ENCODE measurements at regions not wholly inside any gene's neighbourhood (a gene's known extent, or its start where the extent isn't known, plus 50 kb on each side); places are given as distances from the start of the nearest gene placed in this dataset.

- H3K4me2 ChIP-seq = no peak overlapping the region
- DNase-seq (ENCODE audit: low spot score) = no peak
- TF ChIP-seq CTCF (IDR thresholded peaks at IDR 0.05; ENCODE audit: poor library complexity) (no peak), EZH2phosphoT487 (IDR thresholded peaks at IDR 0.05; ENCODE audit: low read depth, severe bottlenecking, unreplicated experiment) (no peak), EZH2 (IDR thresholded peaks at IDR 0.05; ENCODE audit: borderline replicate concordance) (no peak)
- no peaks in the 10 kb centered on the region for H3K36me3 ChIP-seq (replicated peaks; ENCODE audit: insufficient read depth, low read depth)
- no peak overlapping the region for H3K4me3 ChIP-seq
- H3K27ac ChIP-seq = no peak overlapping the region
- H3K4me1 ChIP-seq (ENCODE audit: insufficient read depth) = no peaks in the 10 kb centered on the region
- H4K20me1 ChIP-seq (ENCODE audit: insufficient read depth, poor library complexity, severe bottlenecking) = no peaks in the 10 kb centered on the region
- H2AFZ ChIP-seq = no peak overlapping the region
- 94% methylated on average over 6 of the region's 6 CpGs for WGBS (ENCODE audit: low lambda C conversion rate, missing lambda C conversion rate)
- H3K9me2 ChIP-seq (replicated peaks; ENCODE audit: insufficient read depth) = no peaks in the 10 kb centered on the region
- H3K9me3 ChIP-seq (ENCODE audit: low read depth) = no peaks in the 10 kb centered on the region
- H3K27me3 ChIP-seq = no peaks in the 10 kb centered on the region
- H3K79me2 ChIP-seq = no peaks in the 10 kb centered on the region
Observed at GRCh38 chr6:40022867-40023266, 88.6 kb upstream of the MOCS1 start.

DNA sequence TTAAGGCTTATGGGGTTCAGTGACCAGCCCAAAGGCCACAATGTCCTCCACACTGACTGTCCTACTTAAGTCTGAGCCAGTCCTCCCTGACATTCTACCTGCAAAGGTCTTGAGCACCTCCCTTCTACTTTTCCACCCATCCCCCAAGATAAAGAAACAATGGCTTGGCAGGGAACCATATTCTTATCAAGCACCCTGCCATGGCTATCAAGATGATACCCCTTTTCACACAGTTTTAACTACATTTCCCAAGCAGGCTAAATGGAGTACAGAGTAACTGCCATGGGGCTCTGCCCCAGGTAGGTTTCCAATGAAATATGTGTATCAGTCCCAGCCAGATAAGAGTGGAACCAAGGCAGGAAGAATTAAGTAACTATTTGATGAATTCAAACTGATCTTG lies 85.9 kb upstream of the MOCS1 start:
- H3K79me2 ChIP-seq = no peaks in the 10 kb centered on the region
- no peaks in the 10 kb centered on the region for H3K9me2 ChIP-seq (replicated peaks; ENCODE audit: insufficient read depth)
- no peak overlapping the region for H2AFZ ChIP-seq
- no peak for DNase-seq (ENCODE audit: low spot score)
- no peaks in the 10 kb centered on the region for H3K4me1 ChIP-seq (ENCODE audit: insufficient read depth)
- TF ChIP-seq EZH2 (IDR thresholded peaks at IDR 0.05; ENCODE audit: borderline replicate concordance) = no peak
- TF ChIP-seq CTCF (IDR thresholded peaks at IDR 0.05; ENCODE audit: poor library complexity) = no peak
- TF ChIP-seq EZH2phosphoT487 (IDR thresholded peaks at IDR 0.05; ENCODE audit: low read depth, severe bottlenecking, unreplicated experiment) = no peak
- no peaks in the 10 kb centered on the region for H3K9me3 ChIP-seq (ENCODE audit: low read depth)
- no peaks in the 10 kb centered on the region for H4K20me1 ChIP-seq (ENCODE audit: insufficient read depth, poor library complexity, severe bottlenecking)
- no peak overlapping the region for H3K4me2 ChIP-seq
- no peaks in the 10 kb centered on the region for H3K27me3 ChIP-seq
- no peak overlapping the region for H3K4me3 ChIP-seq
- no peaks in the 10 kb centered on the region for H3K36me3 ChIP-seq (replicated peaks; ENCODE audit: insufficient read depth, low read depth)
- H3K27ac ChIP-seq = no peak overlapping the region

DNA sequence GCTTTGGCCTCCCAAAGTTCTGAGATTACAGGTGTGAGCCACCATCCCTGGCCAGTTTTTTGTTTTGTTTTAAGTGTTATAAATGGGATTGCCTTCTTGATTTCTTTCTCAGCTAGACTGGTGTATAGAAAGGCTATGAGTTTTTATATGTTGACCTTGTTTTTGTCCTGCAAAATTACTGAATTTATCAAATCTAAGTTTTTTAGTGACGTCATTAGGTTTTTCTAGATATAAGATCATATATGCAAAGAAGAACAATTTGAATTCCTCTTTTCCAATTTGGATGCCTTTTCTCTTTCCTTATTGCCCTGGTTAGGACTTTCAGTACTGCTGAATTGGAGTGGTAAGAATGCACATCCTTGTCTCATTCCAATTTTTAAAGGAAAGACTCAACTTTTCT lies 81.3 kb upstream of the MOCS1 start:
- Histone ChIP-seq H3K4me3 (no peak overlapping the region), H3K79me2 (no peaks in the 10 kb centered on the region), H3K9me3 (ENCODE audit: low read depth) (no peaks in the 10 kb centered on the region), H3K36me3 (replicated peaks; ENCODE audit: insufficient read depth, low read depth) (no peaks in the 10 kb centered on the region), H3K4me1 (ENCODE audit: insufficient read depth) (no peaks in the 10 kb centered on the region), H3K9me2 (replicated peaks; ENCODE audit: insufficient read depth) (no peaks in the 10 kb centered on the region), H3K4me2 (no peak overlapping the region), H3K27me3 (no peaks in the 10 kb centered on the region), H3K27ac (no peak overlapping the region), H4K20me1 (ENCODE audit: insufficient read depth, poor library complexity, severe bottlenecking) (no peaks in the 10 kb centered on the region), H2AFZ (no peak overlapping the region)
- TF ChIP-seq CTCF (IDR thresholded peaks at IDR 0.05; ENCODE audit: poor library complexity) (no peak), EZH2phosphoT487 (IDR thresholded peaks at IDR 0.05; ENCODE audit: low read depth, severe bottlenecking, unreplicated experiment) (no peak), EZH2 (IDR thresholded peaks at IDR 0.05; ENCODE audit: borderline replicate concordance) (no peak)
- DNase-seq (ENCODE audit: low spot score) = no peak
- WGBS (ENCODE audit: low lambda C conversion rate, missing lambda C conversion rate) = 87% methylated on average over 1 of the region's 1 CpG

DNA sequence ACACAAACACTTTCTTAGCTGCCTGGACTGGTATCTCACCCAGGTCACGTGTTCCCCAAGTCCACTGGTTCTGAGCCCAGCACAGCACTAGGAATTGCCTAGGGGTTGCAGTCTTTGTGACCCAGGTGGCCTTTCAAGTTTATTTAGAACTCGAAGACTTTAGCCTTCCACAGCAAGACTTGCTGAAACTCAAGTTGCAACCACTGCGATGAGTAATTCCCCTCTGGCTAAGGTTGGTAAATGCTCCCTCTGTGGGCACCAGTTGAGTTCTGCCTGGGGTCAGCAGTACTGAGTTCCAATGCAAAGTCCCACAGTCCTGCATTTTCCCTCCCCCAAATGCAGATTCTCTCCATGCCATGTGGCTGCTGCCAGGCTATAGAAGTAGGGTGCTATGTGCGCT lies 77.6 kb upstream of the MOCS1 start:
- Histone ChIP-seq H3K4me2 (no peak overlapping the region), H3K27me3 (no peaks in the 10 kb centered on the region), H3K4me1 (ENCODE audit: insufficient read depth) (no peaks in the 10 kb centered on the region), H3K36me3 (replicated peaks; ENCODE audit: insufficient read depth, low read depth) (no peaks in the 10 kb centered on the region), H3K9me2 (replicated peaks; ENCODE audit: insufficient read depth) (no peaks in the 10 kb centered on the region), H3K4me3 (no peak overlapping the region), H3K79me2 (no peaks in the 10 kb centered on the region), H2AFZ (no peak overlapping the region), H3K27ac (no peak overlapping the region), H3K9me3 (ENCODE audit: low read depth) (no peaks in the 10 kb centered on the region), H4K20me1 (ENCODE audit: insufficient read depth, poor library complexity, severe bottlenecking) (no peaks in the 10 kb centered on the region)
- TF ChIP-seq EZH2phosphoT487 (IDR thresholded peaks at IDR 0.05; ENCODE audit: low read depth, severe bottlenecking, unreplicated experiment) = no peak
- no peak for TF ChIP-seq EZH2 (IDR thresholded peaks at IDR 0.05; ENCODE audit: borderline replicate concordance)
- TF ChIP-seq CTCF (IDR thresholded peaks at IDR 0.05; ENCODE audit: poor library complexity) = no peak
- no peak for DNase-seq (ENCODE audit: low spot score)
- WGBS (ENCODE audit: low lambda C conversion rate, missing lambda C conversion rate) = 84% methylated on average over 4 of the region's 4 CpGs
